ENCODE measurements at regions not wholly inside any gene's neighbourhood (a gene's known extent, or its start where the extent isn't known, plus 50 kb on each side); places are given as distances from the start of the nearest gene placed in this dataset.
"Not testable (repeated sequence)": the region's sequence is repeated elsewhere in the genome, so short reads cannot be mapped to it uniquely, and the experiment has no call there.

- not testable (repeated sequence) for TF ChIP-seq CTCF (IDR thresholded peaks at IDR 0.05 in 2 of 3, conservative IDR thresholded peaks at IDR 0.05 in 1 of 3; ENCODE audit: borderline replicate concordance in 1 of 3, insufficient read depth in 1 of 3, low read depth in 2 of 3, low read length in 2 of 3); POLR2A (IDR thresholded peaks at IDR 0.05; ENCODE audit: borderline replicate concordance, extremely low read depth, insufficient read depth, insufficient read length); SIN3A (IDR thresholded peaks at IDR 0.05; ENCODE audit: low read depth); EZH2 (IDR thresholded peaks at IDR 0.05); EZH2phosphoT487 (IDR thresholded peaks at IDR 0.05; ENCODE audit: borderline replicate concordance)
These were observed 634.3 kb upstream of the CHD1 start for GRCh38 chr5:99562937-99563627.
